Mammary epithelial cell (primary cell): ENCODE measurements at regions not wholly inside any gene's neighbourhood (a gene's known extent, or its start where the extent isn't known, plus 50 kb on each side); places are given as distances from the start of the nearest gene placed in this dataset.

Experiments
- CTCF ChIP-seq, 2 donors: IDR thresholded peaks in 1 of 2; conservative IDR thresholded peaks in 1 of 2; 2 replicates each; pipeline ENCODE4 v1.5.1; 2011 to 2012; ENCODE audit warnings: inconsistent platforms in 2 of 2, low read length in 2 of 2, mild to moderate bottlenecking in 2 of 2, control low read depth in 1 of 2, low read depth in 1 of 2; ENCODE audit not compliant: insufficient read depth in 1 of 2; ENCODE audit errors: extremely low read depth in 1 of 2
- EZH2 ChIP-seq: IDR thresholded peaks from 2 replicates; pipeline ENCODE4 v1.6.1; 2012; ENCODE audit warnings: low read length, inconsistent platforms, borderline replicate concordance

DNA sequence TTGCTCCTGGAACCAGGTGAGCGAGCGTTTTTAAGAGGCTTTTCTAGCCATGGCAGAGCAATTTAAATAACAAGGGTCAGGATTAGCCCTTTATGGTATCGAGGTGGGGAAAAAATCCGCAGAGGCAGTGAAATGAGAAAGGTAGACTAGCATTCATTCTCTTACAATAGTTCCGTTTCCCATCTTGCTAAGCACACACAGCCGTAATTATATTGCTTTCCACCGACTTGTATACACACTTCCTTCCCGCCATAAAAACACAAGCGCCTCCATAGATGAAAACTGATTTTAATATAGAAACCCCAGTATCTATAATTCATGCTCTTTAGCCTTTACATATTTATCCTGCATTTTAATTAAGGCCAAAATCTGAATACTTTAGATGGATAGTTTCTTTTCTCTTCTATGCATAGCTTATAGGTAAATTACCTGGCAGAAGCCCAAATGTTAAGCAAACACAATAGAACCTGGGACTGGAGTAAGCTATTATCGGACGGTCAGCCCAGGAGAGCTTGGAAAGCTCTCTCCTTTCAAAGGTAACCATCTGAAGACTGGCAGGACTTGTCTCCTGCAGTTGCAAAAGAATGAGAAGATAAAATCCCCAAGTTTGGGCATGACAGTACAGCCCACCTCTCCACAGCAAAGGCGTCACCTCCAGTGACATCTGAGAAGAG, 90.9 kb upstream of the MC3R start:
- TF ChIP-seq CTCF (conservative IDR thresholded peaks at IDR 0.05 in 1 of 2, IDR thresholded peaks at IDR 0.05 in 1 of 2; ENCODE audit: extremely low read depth in 1 of 2, insufficient read depth in 1 of 2, low read depth in 1 of 2, low read length in 2 of 2) (no peak), EZH2 (no peak)
